GM19240 (cell line): ENCODE measurements at regions not wholly inside any gene's neighbourhood (a gene's known extent, or its start where the extent isn't known, plus 50 kb on each side); places are given as distances from the start of the nearest gene placed in this dataset.
"Not testable (repeated sequence)": the region's sequence is repeated elsewhere in the genome, so short reads cannot be mapped to it uniquely, and the experiment has no call there.

ENCODE experiments used
- DNase-seq: peaks from one replicate; pipeline ENCODE4 v3.0.0; 2011; ENCODE audit warnings: low spot score; ENCODE audit not compliant: insufficient read length

GRCh38 chr9:74083681-74084433 is 413.3 kb upstream of the RORB start:
- no peak for DNase-seq

- DNase-seq, result not testable (repeated sequence)
Observed at GRCh38 chr9:74085384-74086037, 411.6 kb upstream of the RORB start.

GRCh38 chr9:74090921-74091320 is 406.2 kb upstream of the RORB start:
- not testable (repeated sequence) for DNase-seq

- no peak for DNase-seq
Observed at GRCh38 chr9:74092491-74092834, 404.7 kb upstream of the RORB start.

GRCh38 chr9:74094037-74094436 is 403.1 kb upstream of the RORB start:
- not testable (repeated sequence) for DNase-seq

- no peak for DNase-seq
Observed at GRCh38 chr9:74094766-74095165, 402.4 kb upstream of the RORB start.

GRCh38 chr9:74095925-74096324 is 401.2 kb upstream of the RORB start:
- no peak for DNase-seq

GRCh38 chr9:74096420-74096819 is 400.7 kb upstream of the RORB start:
- no peak for DNase-seq

GRCh38 chr9:74100042-74100441 is 397.1 kb upstream of the RORB start:
- DNase-seq, result no peak

GRCh38 chr9:74102148-74102547 is 395.0 kb upstream of the RORB start:
- not testable (repeated sequence) for DNase-seq

GRCh38 chr9:74102702-74103101 is 394.4 kb upstream of the RORB start:
- no peak for DNase-seq

- no peak for DNase-seq
Observed at GRCh38 chr9:74107692-74108091, 389.4 kb upstream of the RORB start.

GRCh38 chr9:74115976-74116375 is 381.2 kb upstream of the RORB start:
- no peak for DNase-seq

- DNase-seq, result no peak
Observed at GRCh38 chr9:74117151-74117550, 380.0 kb upstream of the RORB start.

GRCh38 chr9:74117731-74118130 is 379.4 kb upstream of the RORB start:
- DNase-seq, result no peak

- no peak for DNase-seq
Observed at GRCh38 chr9:74120061-74120460, 377.1 kb upstream of the RORB start.

GRCh38 chr9:74120470-74120869 is 376.7 kb upstream of the RORB start:
- DNase-seq, result no peak

- no peak for DNase-seq
Observed at GRCh38 chr9:74122216-74122615, 374.9 kb upstream of the RORB start.

GRCh38 chr9:74122661-74123060 is 374.5 kb upstream of the RORB start:
- DNase-seq, result no peak

GRCh38 chr9:74125941-74126340 is 371.2 kb upstream of the RORB start:
- no peak for DNase-seq

GRCh38 chr9:74132986-74133385 is 364.1 kb upstream of the RORB start:
- no peak for DNase-seq

GRCh38 chr9:74133921-74134320 is 363.2 kb upstream of the RORB start:
- DNase-seq, result no peak

GRCh38 chr9:74138182-74138581 is 359.0 kb upstream of the RORB start:
- no peak for DNase-seq
